ENCODE measurements at regions not wholly inside any gene's neighbourhood (a gene's known extent, or its start where the extent isn't known, plus 50 kb on each side); places are given as distances from the start of the nearest gene placed in this dataset.

DNA sequence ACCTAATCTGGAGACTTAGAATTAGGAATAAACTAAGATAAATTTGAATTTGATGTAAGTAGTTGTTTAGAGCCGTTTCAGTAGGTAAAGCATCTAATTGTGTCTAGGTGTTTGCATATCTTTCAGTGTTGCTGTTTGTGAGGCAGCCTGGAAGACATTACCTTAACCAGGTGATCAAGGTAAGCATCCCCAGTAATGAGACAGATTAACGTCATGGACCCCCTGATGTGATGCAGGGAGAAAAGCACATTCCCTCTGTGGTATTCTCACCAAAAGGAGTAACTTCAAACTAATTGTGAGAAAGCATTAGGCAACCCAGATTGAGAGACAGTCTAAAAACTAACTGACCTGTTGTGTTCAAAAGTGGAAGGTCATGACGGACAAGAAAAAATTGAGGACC is 251.6 kb downstream of the NUAK1 start:
- no peaks in the 10 kb centered on the region for H3K36me3 ChIP-seq (replicated peaks in 1 of 2; ENCODE audit: control insufficient read depth in 1 of 2, insufficient read depth in 2 of 2, low read length in 2 of 2)
- DNase-seq, result no peak
- no peak overlapping the region for H3K9ac ChIP-seq (ENCODE audit: insufficient read depth, low read length, poor library complexity, severe bottlenecking)
- H3K27ac ChIP-seq (ENCODE audit: low read depth in 1 of 2, low read length in 2 of 2), result no peak overlapping the region
- H4K20me1 ChIP-seq (ENCODE audit: insufficient read depth, low read length), result no peaks in the 10 kb centered on the region
- H3K9me3 Mint-ChIP-seq, result peaks cover 0 to 5% (median 2%) of the 10 kb centered on the region in 7 donors
- H3K4me1 ChIP-seq (ENCODE audit: control insufficient read depth in 1 of 2, insufficient read depth in 2 of 2, low read length in 2 of 2), result no peaks in the 10 kb centered on the region
- H3K27ac Mint-ChIP-seq, result no peak overlapping the region
- no peak overlapping the region for H2AFZ ChIP-seq (ENCODE audit: insufficient read depth, low read depth, low read length, poor library complexity, severe bottlenecking)
- no peak overlapping the region for H3K4me2 ChIP-seq (replicated peaks; ENCODE audit: extremely low read depth, low read length, poor library complexity, severe bottlenecking)
- H3K4me3 Mint-ChIP-seq, result no peak overlapping the region
- no peaks in the 10 kb centered on the region for H3K36me3 Mint-ChIP-seq
- 100% methylated on average over 1 of the region's 3 CpGs for WGBS (ENCODE audit: insufficient coverage)
- H3K4me3 ChIP-seq (replicated peaks in 1 of 3; ENCODE audit: low read depth in 2 of 3, low read length in 3 of 3), result no peak overlapping the region
- no peaks in the 10 kb centered on the region for H3K27me3 ChIP-seq (ENCODE audit: control insufficient read depth in 2 of 2, insufficient read depth in 2 of 2, low read length in 2 of 2)
- intact Hi-C loops (cut with micrococcal nuclease), result no loop called here
- peaks cover 0 to 3% (median 2%) of the 10 kb centered on the region in 3 donors for H3K27me3 Mint-ChIP-seq (ENCODE audit: low read depth in 3 of 3)
- TF ChIP-seq, protein P1, sequence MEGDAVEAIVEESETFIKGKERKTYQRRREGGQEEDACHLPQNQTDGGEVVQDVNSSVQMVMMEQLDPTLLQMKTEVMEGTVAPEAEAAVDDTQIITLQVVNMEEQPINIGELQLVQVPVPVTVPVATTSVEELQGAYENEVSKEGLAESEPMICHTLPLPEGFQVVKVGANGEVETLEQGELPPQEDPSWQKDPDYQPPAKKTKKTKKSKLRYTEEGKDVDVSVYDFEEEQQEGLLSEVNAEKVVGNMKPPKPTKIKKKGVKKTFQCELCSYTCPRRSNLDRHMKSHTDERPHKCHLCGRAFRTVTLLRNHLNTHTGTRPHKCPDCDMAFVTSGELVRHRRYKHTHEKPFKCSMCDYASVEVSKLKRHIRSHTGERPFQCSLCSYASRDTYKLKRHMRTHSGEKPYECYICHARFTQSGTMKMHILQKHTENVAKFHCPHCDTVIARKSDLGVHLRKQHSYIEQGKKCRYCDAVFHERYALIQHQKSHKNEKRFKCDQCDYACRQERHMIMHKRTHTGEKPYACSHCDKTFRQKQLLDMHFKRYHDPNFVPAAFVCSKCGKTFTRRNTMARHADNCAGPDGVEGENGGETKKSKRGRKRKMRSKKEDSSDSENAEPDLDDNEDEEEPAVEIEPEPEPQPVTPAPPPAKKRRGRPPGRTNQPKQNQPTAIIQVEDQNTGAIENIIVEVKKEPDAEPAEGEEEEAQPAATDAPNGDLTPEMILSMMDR (IDR thresholded peaks at IDR 0.05), result no peak
- no peaks in the 10 kb centered on the region for H3K9me3 ChIP-seq (replicated peaks in 1 of 2; ENCODE audit: control insufficient read depth in 1 of 2, insufficient read depth in 1 of 2, low read length in 2 of 2)
- no peaks in the 10 kb centered on the region for H3K79me2 ChIP-seq (ENCODE audit: insufficient read depth, low read length)
- H3K4me1 Mint-ChIP-seq, result no peaks in the 10 kb centered on the region

DNA sequence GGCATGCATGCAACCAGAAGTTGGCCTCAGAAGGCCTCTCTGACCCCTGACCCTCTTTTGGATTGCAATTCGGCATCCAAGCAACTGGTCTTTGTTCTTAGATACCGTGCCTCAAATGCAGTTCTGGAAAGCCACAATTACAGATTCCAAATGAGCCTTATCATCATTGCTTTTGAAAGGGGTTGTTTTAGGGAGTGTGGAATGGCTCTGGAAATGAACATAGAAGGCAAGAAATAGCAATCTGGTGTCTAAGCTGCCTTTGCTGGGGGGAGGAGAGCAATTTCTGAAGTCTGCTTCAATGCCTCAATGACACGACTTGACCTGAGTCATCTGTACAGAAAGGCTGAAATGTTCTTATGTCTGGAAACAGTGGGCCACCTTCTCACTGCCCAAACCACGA is 250.1 kb downstream of the NUAK1 start:
- Histone ChIP-seq H3K4me1 (ENCODE audit: control insufficient read depth in 1 of 2, insufficient read depth in 2 of 2, low read length in 2 of 2) (no peaks in the 10 kb centered on the region), H4K20me1 (ENCODE audit: insufficient read depth, low read length) (no peaks in the 10 kb centered on the region), H3K9me3 (replicated peaks in 1 of 2; ENCODE audit: control insufficient read depth in 1 of 2, insufficient read depth in 1 of 2, low read length in 2 of 2) (no peaks in the 10 kb centered on the region), H3K4me3 (replicated peaks in 1 of 3; ENCODE audit: low read depth in 2 of 3, low read length in 3 of 3) (no peak overlapping the region), H3K79me2 (ENCODE audit: insufficient read depth, low read length) (no peaks in the 10 kb centered on the region), H3K4me2 (replicated peaks; ENCODE audit: extremely low read depth, low read length, poor library complexity, severe bottlenecking) (no peak overlapping the region), H3K27me3 (ENCODE audit: control insufficient read depth in 2 of 2, insufficient read depth in 2 of 2, low read length in 2 of 2) (peaks cover 0 to 2% of the 10 kb centered on the region in 2 donors), H2AFZ (ENCODE audit: insufficient read depth, low read depth, low read length, poor library complexity, severe bottlenecking) (no peak overlapping the region), H3K36me3 (replicated peaks in 1 of 2; ENCODE audit: control insufficient read depth in 1 of 2, insufficient read depth in 2 of 2, low read length in 2 of 2) (no peaks in the 10 kb centered on the region), H3K9ac (ENCODE audit: insufficient read depth, low read length, poor library complexity, severe bottlenecking) (no peak overlapping the region), H3K27ac (ENCODE audit: low read depth in 1 of 2, low read length in 2 of 2) (no peak overlapping the region)
- H3K36me3 Mint-ChIP-seq, result no peaks in the 10 kb centered on the region
- H3K4me3 Mint-ChIP-seq, result no peak overlapping the region
- no peak overlapping the region for H3K27ac Mint-ChIP-seq
- no peaks in the 10 kb centered on the region for H3K4me1 Mint-ChIP-seq
- DNase-seq, result no peak
- intact Hi-C loops (cut with micrococcal nuclease), result no loop called here
- H3K27me3 Mint-ChIP-seq (ENCODE audit: low read depth in 3 of 3), result peaks cover 0 to 3% (median 0%) of the 10 kb centered on the region in 3 donors
- TF ChIP-seq, protein P1 (IDR thresholded peaks at IDR 0.05), result no peak
- 96% methylated on average over 3 of the region's 4 CpGs for WGBS (ENCODE audit: insufficient coverage)
- peaks cover 0 to 5% (median 2%) of the 10 kb centered on the region in 7 donors for H3K9me3 Mint-ChIP-seq
